GM12873 (cell line): ENCODE measurements at regions not wholly inside any gene's neighbourhood (a gene's known extent, or its start where the extent isn't known, plus 50 kb on each side); places are given as distances from the start of the nearest gene placed in this dataset.

Experiments used
- CTCF ChIP-seq: IDR thresholded peaks from 2 replicates; pipeline ENCODE4 v1.5.1; 2012; ENCODE audit warnings: low read depth, mild to moderate bottlenecking, moderate library complexity, low read length, control low read depth; ENCODE audit not compliant: insufficient read depth; ENCODE audit errors: missing control alignments

- no peak for TF ChIP-seq CTCF
Measured at GRCh38 chr20:56762401-56762800, 133.3 kb downstream of the TFAP2C start.

GRCh38 chr20:56762829-56763228 is 133.7 kb downstream of the TFAP2C start:
- no peak for TF ChIP-seq CTCF

GRCh38 chr20:56764671-56765070 is 135.6 kb downstream of the TFAP2C start:
- no peak for TF ChIP-seq CTCF

- no peak for TF ChIP-seq CTCF
Measured at GRCh38 chr20:56765172-56766073, 136.3 kb downstream of the TFAP2C start.

GRCh38 chr20:56766528-56766927 is 137.4 kb downstream of the TFAP2C start:
- no peak for TF ChIP-seq CTCF

GRCh38 chr20:56769921-56770600 is 141.0 kb downstream of the TFAP2C start:
- no peak for TF ChIP-seq CTCF

GRCh38 chr20:56773749-56774148 is 144.6 kb downstream of the TFAP2C start:
- no peak for TF ChIP-seq CTCF
